ENCODE measurements at regions not wholly inside any gene's neighbourhood (a gene's known extent, or its start where the extent isn't known, plus 50 kb on each side); places are given as distances from the start of the nearest gene placed in this dataset.

DNA sequence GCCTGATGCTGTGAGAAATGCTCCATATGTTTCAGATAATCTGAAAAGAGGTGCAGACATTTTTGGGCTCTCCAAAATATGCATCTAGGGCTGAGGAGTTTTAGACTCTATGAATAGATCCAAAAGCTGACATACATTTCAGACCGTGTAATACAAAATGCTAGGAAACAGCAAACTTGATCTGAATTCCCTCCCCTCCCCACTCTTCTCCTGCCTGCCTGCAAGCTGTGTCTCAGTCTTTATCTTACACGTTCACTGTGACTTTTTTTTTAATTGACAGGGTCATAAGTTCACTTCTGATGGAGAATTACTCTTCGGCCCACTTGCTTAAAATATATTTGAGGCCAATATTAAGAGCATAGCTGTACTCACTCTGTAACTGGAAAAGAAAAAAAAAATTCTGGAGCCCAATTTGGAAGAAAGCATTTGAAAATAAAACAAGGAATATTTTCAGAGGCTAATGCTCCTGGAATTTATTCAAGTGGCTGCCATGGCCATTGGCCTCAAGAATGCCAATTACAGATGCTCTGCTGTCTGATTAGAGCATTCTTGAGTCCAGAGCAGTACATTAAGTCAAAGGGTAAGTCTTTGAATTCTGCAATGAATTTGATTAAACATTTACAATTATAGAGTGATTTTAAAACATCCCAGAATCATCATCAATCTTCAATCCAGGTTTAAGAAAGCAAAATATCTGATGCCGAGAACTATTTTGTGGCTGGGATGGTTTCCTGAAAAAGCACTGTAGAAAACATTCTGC is 146.2 kb upstream of the SEMA6D start:
- no peaks in the 10 kb centered on the region for H3K27me3 ChIP-seq (ENCODE audit: insufficient read depth, low read depth, severe bottlenecking)
- no peaks in the 10 kb centered on the region for H3K9me3 ChIP-seq (ENCODE audit: severe bottlenecking)
- H3K27ac ChIP-seq: peak overlapping the region; percentile 65

DNA sequence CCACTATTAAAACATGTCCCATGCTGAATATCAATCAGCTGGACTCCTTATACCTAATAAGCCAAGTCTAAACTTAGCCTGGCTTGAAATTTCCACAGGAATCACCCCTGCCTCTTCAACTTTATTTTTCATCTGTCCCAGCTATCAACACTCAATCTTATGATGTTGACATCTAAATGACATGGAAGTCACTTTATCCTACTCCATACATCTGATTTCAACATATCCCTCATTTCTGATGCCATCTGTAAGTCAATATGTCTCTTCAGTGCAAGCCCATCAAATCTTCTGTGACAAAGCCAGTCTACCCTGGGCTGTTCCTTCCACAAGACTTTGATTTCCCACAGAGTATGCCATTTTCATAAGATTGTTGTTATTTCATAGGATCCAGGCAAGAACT is 143.6 kb upstream of the SEMA6D start:
- Histone ChIP-seq H3K27ac (no peak overlapping the region), H3K36me3 (no peaks in the 10 kb centered on the region), H3K4me3 (ENCODE audit: low read depth, low read length) (no peak overlapping the region), H3K27me3 (ENCODE audit: insufficient read depth, low read depth, severe bottlenecking) (no peaks in the 10 kb centered on the region), H3K9me3 (ENCODE audit: severe bottlenecking) (no peaks in the 10 kb centered on the region)
- TF ChIP-seq, protein P1, sequence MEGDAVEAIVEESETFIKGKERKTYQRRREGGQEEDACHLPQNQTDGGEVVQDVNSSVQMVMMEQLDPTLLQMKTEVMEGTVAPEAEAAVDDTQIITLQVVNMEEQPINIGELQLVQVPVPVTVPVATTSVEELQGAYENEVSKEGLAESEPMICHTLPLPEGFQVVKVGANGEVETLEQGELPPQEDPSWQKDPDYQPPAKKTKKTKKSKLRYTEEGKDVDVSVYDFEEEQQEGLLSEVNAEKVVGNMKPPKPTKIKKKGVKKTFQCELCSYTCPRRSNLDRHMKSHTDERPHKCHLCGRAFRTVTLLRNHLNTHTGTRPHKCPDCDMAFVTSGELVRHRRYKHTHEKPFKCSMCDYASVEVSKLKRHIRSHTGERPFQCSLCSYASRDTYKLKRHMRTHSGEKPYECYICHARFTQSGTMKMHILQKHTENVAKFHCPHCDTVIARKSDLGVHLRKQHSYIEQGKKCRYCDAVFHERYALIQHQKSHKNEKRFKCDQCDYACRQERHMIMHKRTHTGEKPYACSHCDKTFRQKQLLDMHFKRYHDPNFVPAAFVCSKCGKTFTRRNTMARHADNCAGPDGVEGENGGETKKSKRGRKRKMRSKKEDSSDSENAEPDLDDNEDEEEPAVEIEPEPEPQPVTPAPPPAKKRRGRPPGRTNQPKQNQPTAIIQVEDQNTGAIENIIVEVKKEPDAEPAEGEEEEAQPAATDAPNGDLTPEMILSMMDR (IDR thresholded peaks at IDR 0.05; ENCODE audit: low read depth, low read length): no peak
- no peak for DNase-seq

More for the DNA sequence above, 146.2 kb upstream of the SEMA6D start:
- no peaks in the 10 kb centered on the region for H3K36me3 ChIP-seq
- TF ChIP-seq, protein P1 (IDR thresholded peaks at IDR 0.05; ENCODE audit: low read depth, low read length): no peak
- H3K4me3 ChIP-seq (ENCODE audit: low read depth, low read length): no peak overlapping the region
- no peak for DNase-seq

DNA sequence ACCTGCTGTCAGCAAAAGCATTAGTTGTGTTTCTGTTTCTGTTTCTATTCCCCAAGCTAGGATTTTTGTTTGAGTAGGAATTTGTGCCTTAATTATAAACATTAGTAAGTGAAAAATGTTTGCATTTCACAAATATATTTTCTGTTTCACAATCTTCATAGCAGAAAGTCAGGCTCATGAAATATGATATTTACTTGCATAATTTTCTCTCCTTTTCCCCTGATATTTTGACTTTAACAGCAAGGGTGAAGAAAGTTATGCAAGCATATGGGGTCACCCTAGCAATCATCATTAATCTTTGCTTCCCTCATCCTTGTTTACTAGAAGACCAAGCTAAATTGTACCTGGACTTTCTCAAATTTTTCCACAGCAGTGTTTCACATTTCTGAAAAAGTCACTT is 140.3 kb upstream of the SEMA6D start:
- Histone ChIP-seq H3K36me3 (no peaks in the 10 kb centered on the region), H3K9me3 (ENCODE audit: severe bottlenecking) (no peaks in the 10 kb centered on the region), H3K27me3 (ENCODE audit: insufficient read depth, low read depth, severe bottlenecking) (no peaks in the 10 kb centered on the region), H3K27ac (peak overlapping the region; percentile 80), H3K4me3 (ENCODE audit: low read depth, low read length) (no peak overlapping the region)
- TF ChIP-seq, protein P1 (IDR thresholded peaks at IDR 0.05; ENCODE audit: low read depth, low read length): no peak
- DNase-seq: no peak

DNA sequence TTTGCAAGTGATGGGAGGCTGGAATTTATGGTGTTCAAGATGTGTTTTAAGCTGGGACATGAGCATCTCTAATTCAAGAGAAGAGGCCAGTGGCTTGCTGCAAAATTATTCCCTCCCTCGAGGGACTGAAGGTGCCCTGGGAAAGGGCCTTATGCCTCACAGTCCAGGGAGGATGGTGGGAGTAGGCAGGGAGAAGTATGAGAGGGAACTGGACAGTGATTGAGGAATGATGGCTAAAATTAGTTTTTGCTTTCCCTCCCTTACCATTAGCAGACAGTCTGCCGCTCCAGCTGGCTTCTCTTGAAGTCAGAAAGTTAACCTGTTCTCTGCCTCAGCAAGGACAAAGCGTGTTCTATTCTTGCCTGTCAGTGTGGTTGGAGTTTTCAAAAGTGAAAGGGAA is 139.8 kb upstream of the SEMA6D start:
- TF ChIP-seq, protein P1 (IDR thresholded peaks at IDR 0.05; ENCODE audit: low read depth, low read length): no peak
- Histone ChIP-seq H3K27me3 (ENCODE audit: insufficient read depth, low read depth, severe bottlenecking) (no peaks in the 10 kb centered on the region), H3K27ac (peak overlapping the region; percentile 80), H3K4me3 (ENCODE audit: low read depth, low read length) (no peak overlapping the region), H3K9me3 (ENCODE audit: severe bottlenecking) (no peaks in the 10 kb centered on the region), H3K36me3 (no peaks in the 10 kb centered on the region)
- DNase-seq: peak; percentile 35

DNA sequence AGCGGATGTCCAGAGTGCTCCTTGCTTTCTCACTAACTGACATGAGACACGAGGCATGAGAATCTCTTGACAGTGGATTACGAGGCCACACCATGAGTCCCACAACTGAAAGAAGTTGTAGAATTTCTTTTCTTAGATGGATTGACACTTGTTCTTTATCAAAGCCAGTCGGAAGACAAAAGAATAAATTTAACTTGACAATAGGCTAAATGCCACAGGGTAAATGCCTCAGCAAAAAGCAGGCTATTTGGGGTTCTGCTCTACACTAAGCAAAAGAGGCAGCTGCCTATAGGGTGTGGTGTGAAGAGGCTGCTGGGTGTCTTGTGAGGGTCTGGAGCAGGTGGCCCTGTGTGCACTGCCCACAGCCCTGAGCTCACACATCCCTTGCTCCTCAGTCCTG is 135.1 kb upstream of the SEMA6D start:
- Histone ChIP-seq H3K4me3 (ENCODE audit: low read depth, low read length) (no peak overlapping the region), H3K36me3 (no peaks in the 10 kb centered on the region), H3K27ac (no peak overlapping the region), H3K27me3 (ENCODE audit: insufficient read depth, low read depth, severe bottlenecking) (no peaks in the 10 kb centered on the region), H3K9me3 (ENCODE audit: severe bottlenecking) (no peaks in the 10 kb centered on the region)
- TF ChIP-seq, protein P1 (IDR thresholded peaks at IDR 0.05; ENCODE audit: low read depth, low read length): no peak
- DNase-seq: no peak

DNA sequence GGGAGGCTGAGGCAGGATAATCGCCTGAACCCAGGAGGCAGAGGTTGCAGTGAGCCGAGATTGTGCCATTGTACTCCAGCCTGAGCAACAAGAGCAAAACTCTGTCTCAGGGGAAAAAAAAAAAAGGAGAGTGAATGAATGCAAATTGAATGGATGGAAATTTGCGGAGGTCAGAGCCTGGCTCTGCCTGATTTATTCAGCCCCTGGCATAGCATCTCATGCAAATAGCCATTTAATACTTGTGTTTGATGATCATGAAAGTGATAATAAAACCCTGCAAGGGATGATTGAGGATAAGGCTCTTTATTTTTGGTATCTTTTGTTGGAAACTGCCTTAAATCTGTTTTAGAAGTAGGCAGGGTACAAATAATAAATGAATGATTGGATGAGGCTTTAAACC is 133.0 kb upstream of the SEMA6D start:
- H3K4me3 ChIP-seq (ENCODE audit: low read depth, low read length): no peak overlapping the region
- no peaks in the 10 kb centered on the region for H3K9me3 ChIP-seq (ENCODE audit: severe bottlenecking)
- H3K27ac ChIP-seq: no peak overlapping the region
- H3K36me3 ChIP-seq: no peaks in the 10 kb centered on the region
- DNase-seq: no peak
- TF ChIP-seq, protein P1 (IDR thresholded peaks at IDR 0.05; ENCODE audit: low read depth, low read length): no peak
- no peaks in the 10 kb centered on the region for H3K27me3 ChIP-seq (ENCODE audit: insufficient read depth, low read depth, severe bottlenecking)

Data from WERI-Rb-1 (cell line).